Nephron (organoid): ENCODE measurements at regions not wholly inside any gene's neighbourhood (a gene's known extent, or its start where the extent isn't known, plus 50 kb on each side); places are given as distances from the start of the nearest gene placed in this dataset.

Source experiments
- H3K27ac Mint-ChIP-seq, 3 experiments: 2 replicates each; pipeline ENCODE4 v1.8.0; 2020; ENCODE audit warnings: mixed read lengths in 3 of 3, mild to moderate bottlenecking in 2 of 3, moderate library complexity in 1 of 3
- H3K27me3 Mint-ChIP-seq: 2 replicates; pipeline ENCODE4 v1.8.0; 2021; ENCODE audit warnings: low read depth, mild to moderate bottlenecking, moderate library complexity, mixed read lengths
- H3K36me3 Mint-ChIP-seq: 2 replicates; pipeline ENCODE4 v1.8.0; 2020; ENCODE audit warnings: low read depth, mixed read lengths
- H3K4me1 Mint-ChIP-seq: 2 replicates; pipeline ENCODE4 v1.8.0; 2020; ENCODE audit warnings: mixed read lengths
- H3K4me3 Mint-ChIP-seq, 3 experiments: 2 replicates each; pipeline ENCODE4 v1.8.0; 2020; ENCODE audit warnings: mild to moderate bottlenecking in 3 of 3, mixed read lengths in 3 of 3, moderate library complexity in 2 of 3
- H3K9me3 Mint-ChIP-seq: 2 replicates; pipeline ENCODE4 v1.8.0; 2020; ENCODE audit warnings: mixed read lengths
- TF ChIP-seq, protein P1 (sequence below), 3 experiments: fragments of 200-600 bp; sonication (generic); IDR thresholded peaks; one replicate each; pipeline ENCODE4 v1.5.0; 2021; ENCODE audit warnings: antibody characterized with exemption in 3 of 3; ENCODE audit not compliant: unreplicated experiment in 3 of 3

DNA sequence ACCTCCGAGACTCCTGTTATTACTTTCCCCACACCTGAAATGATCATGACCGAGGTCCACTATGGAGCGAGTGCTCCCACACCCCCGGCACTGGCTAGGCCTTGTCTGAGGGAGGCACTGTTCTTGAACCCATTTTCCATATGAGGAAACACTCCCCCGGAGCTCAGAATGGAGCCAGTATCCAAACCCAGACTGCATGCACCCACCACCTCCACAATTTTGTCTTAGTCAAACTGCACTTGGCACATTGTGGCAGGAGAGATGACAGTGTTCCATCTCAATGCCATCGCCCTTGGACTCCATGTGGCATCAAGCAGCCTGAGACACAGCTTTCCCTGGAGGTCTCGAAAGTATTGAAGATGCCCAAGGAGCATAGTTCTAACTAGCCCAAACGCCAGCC lies 154.1 kb downstream of the NUP210 start:
- Mint-ChIP-seq H3K36me3 (peaks cover 4% of the 10 kb centered on the region), H3K27me3 (peaks cover 29% of the 10 kb centered on the region), H3K4me3 (no peak overlapping the region), H3K4me1 (peaks cover 12% of the 10 kb centered on the region), H3K27ac (no peak overlapping the region), H3K9me3 (peaks cover 8% of the 10 kb centered on the region)
- TF ChIP-seq, protein P1, sequence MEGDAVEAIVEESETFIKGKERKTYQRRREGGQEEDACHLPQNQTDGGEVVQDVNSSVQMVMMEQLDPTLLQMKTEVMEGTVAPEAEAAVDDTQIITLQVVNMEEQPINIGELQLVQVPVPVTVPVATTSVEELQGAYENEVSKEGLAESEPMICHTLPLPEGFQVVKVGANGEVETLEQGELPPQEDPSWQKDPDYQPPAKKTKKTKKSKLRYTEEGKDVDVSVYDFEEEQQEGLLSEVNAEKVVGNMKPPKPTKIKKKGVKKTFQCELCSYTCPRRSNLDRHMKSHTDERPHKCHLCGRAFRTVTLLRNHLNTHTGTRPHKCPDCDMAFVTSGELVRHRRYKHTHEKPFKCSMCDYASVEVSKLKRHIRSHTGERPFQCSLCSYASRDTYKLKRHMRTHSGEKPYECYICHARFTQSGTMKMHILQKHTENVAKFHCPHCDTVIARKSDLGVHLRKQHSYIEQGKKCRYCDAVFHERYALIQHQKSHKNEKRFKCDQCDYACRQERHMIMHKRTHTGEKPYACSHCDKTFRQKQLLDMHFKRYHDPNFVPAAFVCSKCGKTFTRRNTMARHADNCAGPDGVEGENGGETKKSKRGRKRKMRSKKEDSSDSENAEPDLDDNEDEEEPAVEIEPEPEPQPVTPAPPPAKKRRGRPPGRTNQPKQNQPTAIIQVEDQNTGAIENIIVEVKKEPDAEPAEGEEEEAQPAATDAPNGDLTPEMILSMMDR (IDR thresholded peaks at IDR 0.05; ENCODE audit: unreplicated experiment in 3 of 3): no peak

DNA sequence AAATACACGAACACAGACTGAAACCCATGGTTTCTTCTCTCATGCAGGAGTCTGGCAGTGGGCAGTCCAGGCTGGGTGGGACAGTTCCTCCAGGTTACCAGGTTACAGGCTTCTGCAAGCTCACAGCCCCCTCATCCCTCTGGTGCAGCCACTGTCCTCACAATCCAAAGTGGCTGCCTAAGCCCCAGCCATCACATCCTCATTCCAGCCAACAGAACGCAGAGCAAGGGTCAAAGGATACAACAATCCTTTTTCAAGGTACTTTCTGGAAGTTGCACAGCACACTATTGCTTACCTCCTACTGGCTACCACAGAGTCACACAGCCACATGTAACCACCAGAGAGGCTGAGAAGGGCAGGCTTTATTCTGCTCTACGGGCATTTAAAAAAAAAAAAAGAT lies 154.6 kb downstream of the NUP210 start:
- Mint-ChIP-seq H3K4me1 (peaks cover 12% of the 10 kb centered on the region), H3K4me3 (no peak overlapping the region), H3K27ac (no peak overlapping the region), H3K9me3 (peaks cover 8% of the 10 kb centered on the region), H3K36me3 (peaks cover 4% of the 10 kb centered on the region), H3K27me3 (peaks cover 29% of the 10 kb centered on the region)
- TF ChIP-seq, protein P1 (IDR thresholded peaks at IDR 0.05; ENCODE audit: unreplicated experiment in 3 of 3): no peak

- Mint-ChIP-seq H3K9me3 (peaks cover 8% of the 10 kb centered on the region), H3K36me3 (peaks cover 4% of the 10 kb centered on the region), H3K27ac (no peak overlapping the region), H3K27me3 (peaks cover 29% of the 10 kb centered on the region), H3K4me3 (no peak overlapping the region), H3K4me1 (peaks cover 12% of the 10 kb centered on the region)
- TF ChIP-seq, protein P1 (IDR thresholded peaks at IDR 0.05; ENCODE audit: unreplicated experiment in 3 of 3): no peak
These were observed 155.1 kb downstream of the NUP210 start for GRCh38 chr3:13265016-13265415.

GRCh38 chr3:13264468-13264795 lies 155.7 kb downstream of the NUP210 start:
- TF ChIP-seq, protein P1 (IDR thresholded peaks at IDR 0.05; ENCODE audit: unreplicated experiment in 3 of 3): no peak
- Mint-ChIP-seq H3K4me1 (peaks cover 12% of the 10 kb centered on the region), H3K27me3 (peaks cover 34% of the 10 kb centered on the region), H3K27ac (no peak overlapping the region), H3K4me3 (no peak overlapping the region), H3K9me3 (peaks cover 7% of the 10 kb centered on the region), H3K36me3 (peaks cover 4% of the 10 kb centered on the region)

DNA sequence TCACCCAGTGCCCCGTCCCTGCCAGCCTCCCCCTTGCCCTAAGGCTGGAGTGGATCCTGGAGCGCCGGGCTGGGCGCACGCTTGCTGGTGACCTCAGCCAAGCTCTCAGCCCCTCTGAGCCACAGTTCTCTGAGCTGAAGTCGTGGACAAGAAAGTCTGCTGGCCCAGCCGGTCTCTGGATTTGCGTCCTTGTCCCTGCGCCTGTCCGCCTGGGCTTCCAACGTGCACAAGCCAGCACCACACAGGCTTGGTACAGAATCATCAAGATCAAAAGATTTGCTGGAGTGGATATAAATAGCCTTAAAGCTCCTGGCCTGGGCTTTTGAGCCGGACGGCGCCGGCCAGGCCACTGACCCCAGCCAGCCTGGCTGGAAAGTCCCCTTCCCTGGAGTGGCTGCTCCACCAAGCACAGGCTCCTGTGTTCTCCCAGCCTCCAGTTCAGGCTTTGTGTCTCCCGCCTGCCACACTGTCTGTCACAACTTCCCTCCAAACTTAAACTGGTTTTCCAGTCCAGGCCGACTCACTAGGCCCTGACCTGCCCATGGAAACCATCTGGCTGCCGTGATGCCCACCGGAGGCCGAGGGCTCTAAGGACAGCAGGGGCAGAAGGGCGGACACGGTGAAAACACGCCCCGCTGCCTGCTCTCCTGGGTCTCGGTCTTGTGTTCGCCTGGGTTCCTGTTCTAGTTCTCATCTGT lies 156.2 kb downstream of the NUP210 start:
- H3K4me3 Mint-ChIP-seq: no peak overlapping the region
- H3K9me3 Mint-ChIP-seq: peaks cover 5% of the 10 kb centered on the region
- peaks cover 4% of the 10 kb centered on the region for H3K36me3 Mint-ChIP-seq
- TF ChIP-seq, protein P1 (IDR thresholded peaks at IDR 0.05; ENCODE audit: unreplicated experiment in 3 of 3): no peak
- H3K27me3 Mint-ChIP-seq: peaks cover 34% of the 10 kb centered on the region
- H3K4me1 Mint-ChIP-seq: peaks cover 12% of the 10 kb centered on the region
- peak overlapping the region in 1 of 3 experiments; percentile 53 for H3K27ac Mint-ChIP-seq
